Caco-2 (cell line): ENCODE measurements at regions not wholly inside any gene's neighbourhood (a gene's known extent, or its start where the extent isn't known, plus 50 kb on each side); places are given as distances from the start of the nearest gene placed in this dataset.

ENCODE experiments used
- BruUV-seq: library from RNA; stranded (reverse); fragments of 400-500 nt; replicated peaks from 2 replicates; lab custom pipeline; 2021; lab: Mats Ljungman, UMichigan
- CTCF ChIA-PET: fragments of 300-600 bp; sonication (Branson Sonifier 250); formaldehyde crosslinking; loops from one replicate; lab custom pipeline; 2022; ENCODE audit warnings: antibody characterized with exemption; lab: Charles Lee
- POLR2A ChIA-PET: fragments of 300-600 bp; sonication (Branson Sonifier 250); formaldehyde crosslinking; loops from one replicate; lab custom pipeline; 2022; ENCODE audit warnings: antibody characterized with exemption; lab: Charles Lee
- DNase-seq, 2 experiments: peaks; one replicate each; pipeline versions ENCODE4 v3.0.0 to v3.0.0-alpha.2; 2020 to 2022
- H3K27me3 ChIP-seq: replicated peaks from 2 replicates; pipeline ENCODE4 v1.6.0; 2011; ENCODE audit warnings: low read length; ENCODE audit not compliant: control insufficient read depth, insufficient read depth
- H3K36me3 ChIP-seq: 2 replicates; pipeline ENCODE4 v1.5.1; 2011; ENCODE audit warnings: low read length; ENCODE audit not compliant: control insufficient read depth, insufficient read depth
- H3K4me1 ChIP-seq: fragments of 250-450 bp; sonication (Bioruptor Pico); 2 replicates; pipeline ENCODE4 v1.5.1; 2020; ENCODE audit warnings: mild to moderate bottlenecking
- H3K4me3 ChIP-seq: 2 replicates; pipeline ENCODE4 v1.5.1; 2011; ENCODE audit warnings: low read depth, mild to moderate bottlenecking, control low read depth, low read length
- H3K9me3 ChIP-seq: fragments of 250-450 bp; sonication (Bioruptor Pico); 2 replicates; pipeline ENCODE4 v1.5.1; 2020; ENCODE audit warnings: mild to moderate bottlenecking, moderate library complexity
- H3K27ac Mint-ChIP-seq: one replicate; pipeline ENCODE4 v1.8.0; 2022; ENCODE audit warnings: mixed read lengths; ENCODE audit not compliant: unreplicated experiment
- H3K27me3 Mint-ChIP-seq: one replicate; pipeline ENCODE4 v1.8.0; 2022; ENCODE audit warnings: mixed read lengths; ENCODE audit not compliant: insufficient read depth, unreplicated experiment
- H3K36me3 Mint-ChIP-seq: one replicate; pipeline ENCODE4 v1.8.0; 2022; ENCODE audit warnings: mild to moderate bottlenecking, mixed read lengths; ENCODE audit not compliant: insufficient read depth, unreplicated experiment
- H3K4me1 Mint-ChIP-seq: one replicate; pipeline ENCODE4 v1.8.0; 2022; ENCODE audit warnings: low read depth, mixed read lengths; ENCODE audit not compliant: unreplicated experiment
- H3K4me3 Mint-ChIP-seq: one replicate; pipeline ENCODE4 v1.8.0; 2022; ENCODE audit warnings: mild to moderate bottlenecking, moderate library complexity, mixed read lengths; ENCODE audit not compliant: unreplicated experiment
- H3K9me3 Mint-ChIP-seq: one replicate; pipeline ENCODE4 v1.8.0; 2022; ENCODE audit warnings: mixed read lengths; ENCODE audit not compliant: unreplicated experiment
- CTCF ChIP-seq, 2 experiments: fragments of 200-600 bp in 1 of 2; IDR thresholded peaks; 1 replicate in 1 of 2; 2 replicates in 1 of 2; pipeline versions ENCODE4 v1.5.1 to v1.8.0; 2011 to 2022; ENCODE audit warnings: antibody characterized with exemption in 1 of 2, control low read depth in 1 of 2, inconsistent platforms in 1 of 2, low read depth in 1 of 2, low read length in 1 of 2, mild to moderate bottlenecking in 1 of 2, moderate library complexity in 1 of 2; ENCODE audit not compliant: insufficient read depth in 1 of 2, severe bottlenecking in 1 of 2, unreplicated experiment in 1 of 2
- intact Hi-C: fragments of 100-400 bp; cut with micrococcal nuclease; formaldehyde crosslinking; loops from one replicate; pipeline ENCODE4 v1.10.0; 2022; ENCODE audit not compliant: unreplicated experiment

GRCh38 chr9:99393993-99394392 is 171.9 kb downstream of the SEC61B start:
- TF ChIP-seq CTCF (IDR thresholded peaks at IDR 0.05; ENCODE audit: insufficient read depth in 1 of 2, low read depth in 1 of 2, low read length in 1 of 2, severe bottlenecking in 1 of 2, unreplicated experiment in 1 of 2) = no peak
- BruUV-seq = no TSS peak
- no peaks in the 10 kb centered on the region for H3K4me1 ChIP-seq
- H3K36me3 Mint-ChIP-seq = no peaks in the 10 kb centered on the region
- ChIA-PET CTCF (no interaction called here), POLR2A (no interaction called here)
- H3K9me3 ChIP-seq = no peaks in the 10 kb centered on the region
- H3K27ac Mint-ChIP-seq = no peak overlapping the region
- intact Hi-C loops = no loop called here
- peaks cover 6% of the 10 kb centered on the region for H3K27me3 Mint-ChIP-seq
- H3K4me3 Mint-ChIP-seq = no peak overlapping the region
- DNase-seq = no peak
- H3K36me3 ChIP-seq = no peaks in the 10 kb centered on the region
- no peaks in the 10 kb centered on the region for H3K27me3 ChIP-seq
- peaks cover 8% of the 10 kb centered on the region for H3K9me3 Mint-ChIP-seq
- no peak overlapping the region for H3K4me3 ChIP-seq
- H3K4me1 Mint-ChIP-seq = no peaks in the 10 kb centered on the region

GRCh38 chr9:99398241-99398640 is 176.2 kb downstream of the SEC61B start:
- Mint-ChIP-seq H3K27ac (no peak overlapping the region), H3K4me1 (no peaks in the 10 kb centered on the region), H3K36me3 (no peaks in the 10 kb centered on the region), H3K9me3 (peaks cover 8% of the 10 kb centered on the region), H3K4me3 (no peak overlapping the region), H3K27me3 (peaks cover 14% of the 10 kb centered on the region)
- Histone ChIP-seq H3K36me3 (no peaks in the 10 kb centered on the region), H3K27me3 (no peaks in the 10 kb centered on the region), H3K4me3 (no peak overlapping the region), H3K4me1 (no peaks in the 10 kb centered on the region; the same call in 1 of the 2 replicates), H3K9me3 (no peaks in the 10 kb centered on the region)
- CTCF ChIA-PET = no interaction called here
- no peak for DNase-seq
- no TSS peak for BruUV-seq
- POLR2A ChIA-PET = no interaction called here
- intact Hi-C loops = no loop called here
- TF ChIP-seq CTCF (IDR thresholded peaks at IDR 0.05; ENCODE audit: insufficient read depth in 1 of 2, low read depth in 1 of 2, low read length in 1 of 2, severe bottlenecking in 1 of 2, unreplicated experiment in 1 of 2) = no peak

- H3K36me3 Mint-ChIP-seq = no peaks in the 10 kb centered on the region
- no peak overlapping the region for H3K4me3 ChIP-seq
- CTCF ChIA-PET = no interaction called here
- H3K27me3 Mint-ChIP-seq = peaks cover 14% of the 10 kb centered on the region
- no peaks in the 10 kb centered on the region for H3K27me3 ChIP-seq
- intact Hi-C loops = no loop called here
- no peak overlapping the region for H3K4me3 Mint-ChIP-seq
- no peak overlapping the region for H3K27ac Mint-ChIP-seq
- H3K36me3 ChIP-seq = no peaks in the 10 kb centered on the region
- H3K9me3 ChIP-seq = no peaks in the 10 kb centered on the region
- POLR2A ChIA-PET = no interaction called here
- TF ChIP-seq CTCF (IDR thresholded peaks at IDR 0.05; ENCODE audit: insufficient read depth in 1 of 2, low read depth in 1 of 2, low read length in 1 of 2, severe bottlenecking in 1 of 2, unreplicated experiment in 1 of 2) = no peak
- no peak for DNase-seq
- no TSS peak for BruUV-seq
- peaks cover 8% of the 10 kb centered on the region for H3K9me3 Mint-ChIP-seq
- no peaks in the 10 kb centered on the region; the same call in 1 of the 2 replicates for H3K4me1 ChIP-seq
- H3K4me1 Mint-ChIP-seq = no peaks in the 10 kb centered on the region
These were observed 177.4 kb downstream of the SEC61B start for GRCh38 chr9:99399474-99399873.
